WTC11 (cell line): ENCODE measurements at regions not wholly inside any gene's neighbourhood (a gene's known extent, or its start where the extent isn't known, plus 50 kb on each side); places are given as distances from the start of the nearest gene placed in this dataset.

Source experiments
- ATF6 ChIP-seq: sonication (generic); formaldehyde crosslinking; IDR thresholded peaks from 2 replicates; pipeline ENCODE4 v1.8.1; 2023; ENCODE audit warnings: mild to moderate bottlenecking, missing genetic modification reagents
- CTCF ChIP-seq: fragments of 200-600 bp; IDR thresholded peaks from 2 replicates; pipeline ENCODE4 v1.8.0; 2022; ENCODE audit warnings: antibody characterized with exemption
- E2F5 ChIP-seq: sonication (generic); formaldehyde crosslinking; IDR thresholded peaks from 2 replicates; pipeline ENCODE4 v1.8.1; 2022; ENCODE audit warnings: mild to moderate bottlenecking, moderate library complexity, missing genetic modification reagents
- ETV6 ChIP-seq: sonication (generic); formaldehyde crosslinking; IDR thresholded peaks from 2 replicates; pipeline ENCODE4 v1.8.1; 2022; ENCODE audit warnings: mild to moderate bottlenecking, missing genetic modification reagents
- MAX ChIP-seq: sonication (generic); formaldehyde crosslinking; IDR thresholded peaks from 2 replicates; pipeline ENCODE4 v1.8.0; 2022; ENCODE audit warnings: mild to moderate bottlenecking, missing genetic modification reagents
- PRDM15 ChIP-seq: sonication (generic); formaldehyde crosslinking; IDR thresholded peaks from 2 replicates; pipeline ENCODE4 v1.8.0; 2022; ENCODE audit warnings: missing genetic modification reagents
- USF1 ChIP-seq: sonication (generic); formaldehyde crosslinking; IDR thresholded peaks from 2 replicates; pipeline ENCODE4 v1.8.0; 2022; ENCODE audit warnings: mild to moderate bottlenecking, missing genetic modification reagents
- ZNF263 ChIP-seq: sonication (generic); formaldehyde crosslinking; IDR thresholded peaks from 2 replicates; pipeline ENCODE4 v1.8.1; 2022; ENCODE audit warnings: low read depth, mild to moderate bottlenecking, moderate library complexity, missing genetic modification reagents

GRCh38 chrX:88903989-88904718 is 157.1 kb downstream of the CPXCR1 start:
- no peak for TF ChIP-seq CTCF
- no peak for TF ChIP-seq ZNF263 (CRISPR knock-in tag)
- no peak for TF ChIP-seq USF1
- no peak for TF ChIP-seq PRDM15
- no peak for TF ChIP-seq ETV6 (CRISPR knock-in tag)
- no peak for TF ChIP-seq ATF6 (CRISPR knock-in tag)
- no peak for TF ChIP-seq MAX (CRISPR knock-in tag)
- no peak for TF ChIP-seq E2F5 (CRISPR knock-in tag)
